ENCODE measurements at regions not wholly inside any gene's neighbourhood (a gene's known extent, or its start where the extent isn't known, plus 50 kb on each side); places are given as distances from the start of the nearest gene placed in this dataset.
A peak's percentile ranks its signal among the peaks of the same experiment; 100 is the strongest.

DNA sequence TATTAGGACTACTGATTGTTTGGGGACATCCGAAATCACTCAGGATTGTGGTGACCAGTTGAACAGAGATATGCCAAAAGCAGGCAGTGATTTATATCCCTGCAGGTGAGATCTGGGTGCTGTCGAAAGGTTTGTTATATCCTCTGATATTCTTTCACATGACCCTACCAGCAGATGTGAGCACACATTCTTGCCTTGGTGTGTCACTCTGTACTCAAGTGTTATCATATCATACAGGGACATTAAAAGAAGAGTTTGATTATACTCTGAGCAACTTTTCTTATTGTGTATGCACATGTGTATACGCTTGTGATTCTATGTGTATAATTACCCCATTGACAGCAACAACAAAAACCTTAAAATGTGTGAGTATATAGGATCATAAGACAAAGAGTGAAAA lies 381.2 kb upstream of the IGFBP7 start:
- DNase-seq (ENCODE audit: low read depth in 2 of 2), result no peak

DNA sequence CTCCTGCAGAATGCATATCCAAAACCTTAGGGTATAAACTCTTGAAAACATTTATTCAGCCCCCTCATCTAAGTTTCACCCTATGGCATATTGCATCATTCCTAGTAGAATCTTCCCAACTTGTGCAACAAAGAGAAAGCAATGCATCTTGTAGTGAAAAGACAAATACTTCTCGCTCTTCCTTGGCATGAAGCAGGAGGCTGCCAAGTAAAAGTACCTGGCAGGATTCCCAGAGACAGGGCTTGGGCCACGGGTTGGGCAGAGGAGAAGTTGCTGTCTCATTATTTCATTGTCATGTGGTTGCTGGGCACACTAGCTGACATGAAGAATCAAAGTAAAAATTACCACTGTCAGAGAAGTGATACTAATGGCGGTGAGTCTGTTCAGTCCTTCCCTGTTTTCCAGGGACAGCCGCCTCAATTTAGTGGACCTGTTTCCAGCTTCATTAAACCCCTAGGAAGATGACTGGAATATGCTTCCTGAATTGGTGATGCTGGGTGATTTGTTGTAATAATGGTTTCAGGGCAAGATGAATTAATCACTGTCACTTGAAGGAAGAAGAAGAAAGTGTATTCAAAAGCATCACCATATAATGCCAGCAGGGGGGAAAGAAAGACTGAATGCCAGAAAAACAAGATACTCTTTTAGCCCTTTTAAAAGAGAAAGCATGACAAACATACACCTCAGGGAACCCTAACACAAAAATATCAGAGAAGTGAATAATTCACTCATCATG lies 380.5 kb upstream of the IGFBP7 start:
- no peak for DNase-seq (ENCODE audit: low read depth in 2 of 2)

DNA sequence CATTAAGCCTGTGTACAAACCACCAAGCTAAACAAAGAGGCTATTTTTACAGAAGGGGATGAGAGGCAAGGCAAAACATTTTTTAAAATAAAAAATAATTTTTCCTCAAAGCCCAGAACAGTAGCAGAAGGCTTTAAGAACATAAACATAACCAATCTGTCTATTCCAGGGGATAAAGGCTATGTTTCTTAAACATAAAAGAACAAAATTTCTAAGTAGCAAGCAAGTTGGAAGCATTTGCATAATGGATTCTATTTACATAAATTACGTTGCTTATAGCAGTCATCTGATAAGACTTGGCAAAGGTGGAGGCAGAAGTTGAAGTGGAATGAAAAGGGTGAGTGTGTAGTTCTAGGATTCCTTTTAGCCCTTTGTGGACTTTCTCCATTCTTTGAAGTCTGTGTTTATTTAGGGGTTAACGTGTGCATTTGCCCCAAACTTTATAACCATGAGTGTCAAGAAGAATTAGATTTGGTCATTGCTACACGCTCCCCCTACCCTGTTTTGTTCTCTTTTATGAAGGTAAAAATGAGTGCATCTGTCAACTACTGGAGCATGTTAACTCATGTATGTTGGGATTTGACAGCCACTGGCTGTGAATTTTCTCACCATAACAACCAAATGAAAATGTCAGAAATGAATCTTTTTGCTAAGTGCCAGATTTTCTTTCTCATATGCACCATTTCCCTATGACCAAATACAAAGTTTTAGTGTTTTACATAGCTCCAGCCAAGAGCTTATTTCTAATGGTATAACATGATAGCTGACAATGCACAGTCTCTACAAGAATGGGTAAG lies 378.4 kb upstream of the IGFBP7 start:
- no peak for DNase-seq (ENCODE audit: low read depth in 2 of 2)

DNA sequence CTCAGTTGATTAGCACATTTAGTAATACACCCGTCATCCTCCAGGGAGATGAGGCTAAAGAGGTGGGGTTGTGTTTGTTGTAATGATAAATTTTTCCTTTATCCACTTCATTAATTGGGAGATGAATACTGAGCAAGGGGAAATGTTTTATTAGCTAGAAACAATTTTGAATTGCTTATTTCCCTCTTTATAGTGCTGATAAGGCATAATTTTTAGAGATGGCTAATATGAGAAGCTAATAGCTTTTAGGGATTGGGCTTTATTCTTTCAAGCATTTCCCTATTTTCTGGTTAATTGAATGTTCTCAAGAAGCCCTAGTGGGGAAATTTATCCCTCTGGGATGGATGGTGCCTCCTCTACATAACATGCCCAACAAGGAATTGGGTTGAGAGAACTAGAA lies 365.2 kb upstream of the IGFBP7 start:
- no peak for DNase-seq (ENCODE audit: low read depth in 2 of 2)

DNA sequence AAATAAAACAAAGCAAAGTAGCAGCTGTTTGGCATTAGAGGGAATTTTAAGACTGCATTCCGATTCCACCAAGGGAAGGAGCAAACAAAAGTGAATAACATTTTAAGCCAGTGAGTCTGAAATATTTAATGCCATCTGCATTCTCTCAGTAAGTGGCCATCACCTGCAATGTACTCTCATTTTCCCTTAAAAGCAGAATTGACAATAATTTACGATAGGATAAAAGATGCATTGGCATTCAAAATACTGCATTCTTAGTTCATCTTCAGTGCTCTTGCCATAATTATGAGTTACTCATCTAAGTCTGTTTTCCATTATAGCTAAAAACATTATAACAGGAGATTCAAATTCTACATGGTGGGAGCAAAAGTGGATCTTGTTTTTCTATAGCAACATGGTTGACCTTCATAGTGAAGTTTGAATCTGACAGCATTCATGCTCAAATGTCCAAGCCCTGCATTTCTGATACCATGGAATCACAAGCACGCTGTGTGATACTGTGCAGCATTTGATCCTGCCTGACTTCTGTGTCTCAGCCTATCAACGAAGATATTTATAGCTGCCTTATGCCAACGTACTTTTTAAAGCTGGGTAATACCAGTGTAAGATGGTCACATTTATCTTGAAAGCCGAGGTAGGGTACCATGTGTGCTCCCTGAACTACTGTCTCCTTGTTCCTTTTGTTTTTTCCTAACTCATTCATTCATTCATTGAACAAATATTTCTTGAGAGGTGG lies 355.3 kb upstream of the IGFBP7 start:
- DNase-seq (ENCODE audit: low read depth in 2 of 2), result no peak

DNA sequence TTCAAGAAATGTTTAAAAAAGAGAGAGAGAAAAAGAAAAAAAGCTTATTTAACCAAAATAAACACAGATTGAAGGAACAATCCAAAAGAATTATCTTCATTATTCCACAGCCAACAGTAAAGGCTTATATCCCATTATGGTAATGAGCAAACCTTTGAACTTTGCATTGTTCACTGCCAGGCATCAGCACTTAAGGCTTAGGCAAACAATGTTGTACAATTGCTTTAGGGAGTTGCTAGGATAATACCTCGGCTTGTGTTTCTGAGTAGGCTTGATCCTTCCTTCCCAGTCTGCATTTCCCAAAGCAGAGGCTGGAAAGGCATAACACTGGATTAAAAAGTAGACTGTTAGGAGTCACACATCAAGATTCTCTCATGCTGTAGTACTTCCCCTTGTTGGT lies 352.7 kb upstream of the IGFBP7 start:
- no peak for DNase-seq (ENCODE audit: low read depth in 2 of 2)

DNA sequence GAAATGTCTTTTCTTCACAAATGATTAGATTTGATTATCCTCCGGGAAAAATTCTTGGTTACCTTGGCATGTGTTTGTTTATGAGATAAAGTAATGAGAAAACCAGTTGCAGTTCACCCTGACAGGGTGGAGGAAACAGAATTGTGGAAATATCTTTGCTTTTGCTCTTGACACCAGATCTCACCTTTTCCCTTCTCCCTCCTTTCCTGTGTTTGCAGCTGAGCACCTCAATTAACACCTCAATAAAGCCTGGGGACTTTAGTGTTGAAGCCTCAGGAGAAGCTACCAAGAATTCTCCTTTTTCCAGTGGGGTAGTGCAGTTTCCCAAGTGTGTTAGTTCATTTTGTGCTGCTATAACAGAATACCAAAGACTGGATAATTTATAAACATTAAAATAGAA lies 350.8 kb upstream of the IGFBP7 start:
- DNase-seq (ENCODE audit: low read depth in 2 of 2), result no peak

DNA sequence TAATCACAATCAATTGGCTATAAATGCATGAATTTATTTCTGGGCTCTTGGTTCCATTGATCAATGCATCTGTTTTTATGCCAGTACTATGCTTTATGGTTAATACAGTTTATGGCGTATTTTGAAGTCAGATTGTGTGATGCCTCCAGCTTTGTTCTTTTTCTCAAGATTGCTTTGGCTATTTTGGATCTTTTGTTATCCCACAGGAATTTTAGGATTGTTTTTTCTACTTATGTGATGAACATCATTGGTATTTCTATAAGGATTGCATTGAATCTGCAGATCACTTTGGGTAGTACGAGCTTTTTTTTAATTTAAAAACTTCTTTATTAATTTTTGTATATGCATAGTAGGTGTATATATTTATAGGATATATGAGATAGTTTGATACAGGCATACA lies 338.7 kb upstream of the IGFBP7 start:
- DNase-seq (ENCODE audit: low read depth in 2 of 2), result no peak

DNA sequence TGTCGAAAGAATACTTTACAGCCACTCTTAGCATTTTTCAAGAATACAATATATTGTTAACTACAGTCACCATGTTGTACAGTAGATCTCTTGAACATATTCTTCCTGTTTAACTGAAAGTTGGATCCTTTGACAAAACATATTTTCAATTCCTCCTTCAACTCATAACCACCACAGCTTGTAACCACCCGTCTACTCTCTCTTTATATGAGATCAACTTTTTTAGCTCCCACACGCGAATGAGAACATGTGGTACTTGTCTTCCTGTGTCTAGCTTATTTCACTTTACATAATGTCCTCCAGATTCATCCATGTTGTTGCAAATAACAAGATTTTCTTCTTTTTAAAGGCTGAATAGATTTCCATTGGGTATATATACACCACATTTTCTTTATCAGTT lies 338.3 kb upstream of the IGFBP7 start:
- no peak for DNase-seq (ENCODE audit: low read depth in 2 of 2)

DNA sequence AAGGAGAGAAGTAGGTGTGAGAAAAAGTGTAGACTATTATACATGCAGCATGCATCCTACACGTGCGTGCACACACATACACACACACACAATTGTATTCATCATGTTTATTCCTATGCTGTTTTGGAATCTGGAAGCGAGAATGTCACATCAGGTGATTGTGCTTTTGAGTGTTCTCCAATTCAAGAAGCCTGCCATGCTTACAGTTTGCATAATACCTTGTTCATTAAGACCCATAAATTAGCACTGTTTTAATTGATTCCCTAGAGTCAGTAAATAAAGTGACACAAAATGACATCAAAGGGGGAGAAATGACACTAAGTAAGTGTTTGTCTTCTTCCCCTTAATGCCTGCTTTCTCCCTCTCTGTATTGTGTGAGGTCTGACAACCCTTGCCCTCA lies 336.1 kb upstream of the IGFBP7 start:
- DNase-seq (ENCODE audit: low read depth in 2 of 2), result no peak

DNA sequence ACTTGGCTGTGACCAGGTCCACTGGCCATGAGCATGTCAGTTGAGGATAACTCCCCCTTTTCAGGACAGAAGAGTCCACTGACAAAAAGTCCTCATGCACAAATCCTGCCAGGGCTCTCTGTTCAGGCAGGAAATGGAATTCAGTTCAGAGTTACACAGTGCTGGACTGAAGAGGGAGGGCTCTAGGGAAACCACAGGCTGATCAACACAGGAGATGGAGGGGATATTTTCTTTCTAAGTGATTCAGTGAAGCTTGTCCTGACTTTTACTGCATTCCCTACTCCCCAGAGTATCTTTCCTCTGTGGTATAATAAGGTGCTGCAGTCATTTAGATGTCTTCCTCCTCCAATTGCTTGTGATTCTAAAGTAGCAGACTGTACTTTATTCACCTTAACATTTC lies 335.5 kb upstream of the IGFBP7 start:
- DNase-seq (ENCODE audit: low read depth in 2 of 2), result no peak

DNA sequence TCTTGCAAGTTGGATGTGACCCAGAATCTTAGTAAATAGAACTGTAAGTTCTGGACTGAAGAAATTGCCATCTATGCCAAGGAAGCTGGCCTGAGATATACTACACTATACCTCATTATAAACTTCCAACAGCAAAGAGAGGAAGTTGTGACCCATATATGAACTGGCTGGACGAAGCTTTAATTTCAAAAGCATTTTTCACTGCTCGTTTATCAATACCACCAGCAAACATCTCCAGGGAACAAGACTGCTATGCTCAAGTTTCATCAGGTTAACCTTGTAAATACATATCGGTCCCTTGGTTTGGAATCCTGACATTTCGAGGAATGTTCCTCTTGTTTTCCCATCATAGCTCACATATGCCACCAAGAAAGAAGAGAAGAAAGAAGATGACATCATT lies 334.5 kb upstream of the IGFBP7 start:
- no peak for DNase-seq (ENCODE audit: low read depth in 2 of 2)

DNA sequence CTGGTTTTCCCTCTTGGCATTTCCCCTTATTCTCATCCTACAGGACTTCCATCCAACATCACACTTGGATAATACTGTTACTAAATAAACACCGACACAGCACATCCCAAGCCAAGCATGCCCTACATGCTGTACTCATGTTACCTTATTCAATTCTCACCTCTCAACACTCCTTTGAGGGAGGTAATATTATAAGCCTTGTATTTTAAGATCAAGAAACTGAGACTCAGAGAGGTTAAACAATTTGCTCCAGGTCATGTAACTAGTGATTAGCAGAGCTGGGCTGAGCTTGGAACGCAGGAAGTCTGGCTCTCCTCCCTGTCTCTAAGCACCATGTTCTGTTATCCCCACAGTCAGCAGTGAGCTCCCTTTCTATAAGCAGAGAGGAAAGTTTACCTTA lies 333.6 kb upstream of the IGFBP7 start:
- no peak for DNase-seq (ENCODE audit: low read depth in 2 of 2)

DNA sequence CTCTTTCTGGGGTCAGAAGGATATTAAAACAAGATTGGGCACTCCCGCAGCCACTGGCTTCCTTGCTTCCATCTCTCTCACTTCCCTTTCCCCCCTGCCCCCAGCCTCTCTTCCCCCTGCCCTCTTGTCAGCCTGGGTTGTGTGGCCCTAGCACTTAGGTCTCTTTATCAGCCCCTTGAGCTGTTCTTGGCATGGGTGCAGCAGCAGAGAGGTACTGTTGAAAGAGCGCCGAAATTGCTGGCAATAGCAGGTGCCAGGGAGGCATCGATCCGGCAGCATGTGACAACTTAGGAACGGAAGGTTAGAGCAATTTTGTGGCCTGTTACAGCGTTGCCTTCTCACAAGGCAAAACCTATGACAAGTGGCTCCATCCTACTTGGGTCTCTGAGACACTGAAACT lies 333.1 kb upstream of the IGFBP7 start:
- no peak for DNase-seq (ENCODE audit: low read depth in 2 of 2)

DNA sequence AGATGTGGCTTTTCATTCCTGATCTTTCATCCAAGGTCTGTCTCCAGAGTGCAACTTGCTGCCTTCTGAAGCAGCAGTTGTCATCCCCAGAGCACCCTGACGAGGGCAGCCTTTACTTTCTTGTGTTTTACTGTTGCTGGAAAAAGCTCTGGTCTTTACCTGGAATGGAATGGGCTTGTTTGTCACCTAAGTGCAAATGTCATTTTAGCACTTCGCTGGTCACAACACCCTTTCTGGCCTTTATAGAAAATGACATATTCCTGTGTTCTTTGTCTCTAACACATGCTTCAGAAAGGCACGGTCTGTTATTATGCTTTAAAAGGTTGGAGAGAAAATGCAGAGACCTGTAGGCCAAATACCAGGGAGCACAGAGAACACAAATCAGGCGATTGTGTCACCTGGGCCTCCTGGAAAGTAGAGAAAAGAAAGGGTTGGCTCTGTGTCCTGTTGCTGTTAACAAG lies 332.7 kb upstream of the IGFBP7 start:
- no peak for DNase-seq (ENCODE audit: low read depth in 2 of 2)

DNA sequence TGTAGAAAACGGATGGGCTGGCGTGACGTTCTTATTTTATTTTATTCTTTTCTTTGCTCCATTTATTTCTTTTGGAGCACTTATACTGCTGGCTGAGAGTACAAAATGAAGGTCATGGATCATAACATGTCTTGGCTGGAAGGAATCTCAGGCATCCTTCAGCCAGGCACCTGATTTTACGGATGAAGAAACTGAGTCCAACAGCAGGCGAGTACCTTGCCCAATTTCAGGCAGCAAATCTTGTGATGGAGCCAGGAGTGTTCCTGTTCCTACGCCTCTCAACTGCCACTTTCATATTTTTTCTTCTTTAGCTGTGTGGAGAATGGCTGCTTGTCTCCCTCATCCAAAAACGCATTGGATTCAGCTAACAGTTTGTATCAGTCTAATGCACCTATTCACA lies 332.1 kb upstream of the IGFBP7 start:
- no peak for DNase-seq (ENCODE audit: low read depth in 2 of 2)

DNA sequence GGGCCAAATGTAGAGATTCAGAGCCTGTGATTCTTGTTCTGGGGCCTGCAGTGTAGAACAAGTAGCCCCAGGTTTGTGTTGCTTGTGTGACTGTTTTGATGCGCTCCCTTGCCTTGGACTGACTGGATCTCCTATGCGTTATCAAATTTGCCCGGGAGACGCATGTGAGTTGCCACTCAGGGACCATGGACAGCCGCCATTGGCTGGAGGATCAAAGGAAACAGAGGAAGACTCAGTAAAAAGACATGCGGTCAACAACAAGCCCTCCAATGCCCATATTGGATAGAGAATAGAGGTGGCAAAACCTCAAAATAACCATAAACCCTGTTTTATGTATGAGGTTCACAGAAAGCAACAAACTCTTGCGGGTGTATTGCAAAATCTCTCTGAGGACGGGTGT lies 327.5 kb upstream of the IGFBP7 start:
- DNase-seq (ENCODE audit: low read depth in 2 of 2), result no peak

DNA sequence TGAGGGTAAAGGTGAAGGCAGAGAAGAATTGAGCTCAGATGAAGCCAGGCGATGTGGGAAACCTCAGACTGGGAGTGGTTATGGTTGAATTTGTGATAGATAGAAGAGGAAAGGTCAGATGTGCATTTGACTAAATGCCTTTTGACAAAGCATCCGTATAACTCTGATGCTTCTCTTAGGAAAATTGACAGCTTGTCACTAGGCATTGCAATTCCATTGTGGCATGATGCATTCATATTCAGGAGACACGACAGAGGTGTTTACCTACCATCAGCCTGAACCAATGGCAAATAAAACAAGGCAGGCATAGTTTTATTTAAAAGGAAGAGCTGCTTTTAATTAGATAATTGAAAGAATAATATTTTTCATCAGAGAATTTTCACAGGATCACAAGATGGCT lies 325.1 kb upstream of the IGFBP7 start:
- no peak for DNase-seq (ENCODE audit: low read depth in 2 of 2)

DNA sequence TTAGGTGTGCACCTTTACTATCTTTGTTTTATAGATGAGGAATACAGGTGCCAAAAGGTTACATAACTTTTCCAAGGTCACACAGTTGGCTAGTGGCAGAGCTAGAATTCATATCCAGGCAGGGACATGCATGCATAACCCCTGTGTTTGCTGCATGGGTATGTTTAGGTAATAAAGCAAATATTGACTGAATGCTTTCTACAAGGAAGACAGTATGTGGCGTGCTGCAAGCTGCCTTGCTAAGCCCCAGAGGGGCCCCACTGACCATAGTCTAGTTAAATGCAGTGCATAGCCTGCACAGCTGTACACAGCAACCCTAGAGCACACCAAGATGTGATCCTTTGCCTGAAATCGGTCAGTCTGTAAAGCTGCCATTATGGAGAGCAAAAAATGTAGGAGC lies 320.5 kb upstream of the IGFBP7 start:
- no peak for DNase-seq (ENCODE audit: low read depth in 2 of 2)

DNA sequence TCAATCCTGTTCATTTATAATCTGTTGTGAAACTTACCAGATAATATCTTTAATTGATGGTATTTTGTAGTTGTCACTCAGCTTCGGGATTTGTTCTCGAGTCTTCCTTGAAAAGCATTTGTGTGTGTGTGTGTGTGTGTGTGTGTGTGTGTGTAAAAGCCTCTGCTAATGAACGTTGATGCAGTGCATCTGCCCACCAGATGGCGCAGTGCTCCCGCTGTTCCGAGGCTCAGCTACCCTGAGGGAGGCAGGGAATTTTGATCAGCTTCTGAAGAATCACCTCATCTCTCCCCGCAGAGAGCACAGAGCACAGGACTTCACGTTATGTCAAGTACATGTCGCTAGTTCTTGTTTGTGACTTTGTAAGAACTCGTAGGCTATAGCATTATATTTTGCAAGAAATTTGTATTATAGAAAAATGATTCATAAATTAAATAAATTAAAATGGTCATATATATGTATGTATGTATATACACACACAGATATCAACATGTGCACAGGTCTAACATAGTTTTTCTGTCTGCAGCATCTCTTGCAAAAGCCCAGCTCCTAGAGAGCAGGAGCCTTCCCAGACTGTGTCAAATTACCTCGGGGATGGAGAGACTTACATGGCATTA lies 316.7 kb upstream of the IGFBP7 start:
- peak; percentile 16 to 20 for DNase-seq (ENCODE audit: low read depth in 2 of 2)

DNA sequence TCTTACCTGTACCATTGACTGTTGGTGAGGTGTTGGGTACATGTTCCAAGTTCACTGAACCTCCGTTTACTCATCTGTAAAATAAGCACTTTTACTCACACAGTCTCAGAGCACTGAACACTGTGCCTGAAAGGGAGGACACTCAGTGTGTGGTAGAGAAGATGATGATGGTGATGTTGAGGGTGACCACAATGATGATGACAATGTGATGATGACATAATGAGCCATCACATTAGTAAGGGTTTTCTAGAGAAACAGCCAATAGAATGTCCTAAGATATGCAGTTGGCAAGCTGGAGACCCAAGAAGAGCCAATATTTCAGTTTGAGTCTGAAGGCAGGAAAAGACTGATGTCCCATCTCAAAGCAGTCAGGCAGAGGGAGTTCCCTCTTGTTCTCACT lies 315.4 kb upstream of the IGFBP7 start:
- DNase-seq (ENCODE audit: low read depth in 2 of 2), result no peak

DNA sequence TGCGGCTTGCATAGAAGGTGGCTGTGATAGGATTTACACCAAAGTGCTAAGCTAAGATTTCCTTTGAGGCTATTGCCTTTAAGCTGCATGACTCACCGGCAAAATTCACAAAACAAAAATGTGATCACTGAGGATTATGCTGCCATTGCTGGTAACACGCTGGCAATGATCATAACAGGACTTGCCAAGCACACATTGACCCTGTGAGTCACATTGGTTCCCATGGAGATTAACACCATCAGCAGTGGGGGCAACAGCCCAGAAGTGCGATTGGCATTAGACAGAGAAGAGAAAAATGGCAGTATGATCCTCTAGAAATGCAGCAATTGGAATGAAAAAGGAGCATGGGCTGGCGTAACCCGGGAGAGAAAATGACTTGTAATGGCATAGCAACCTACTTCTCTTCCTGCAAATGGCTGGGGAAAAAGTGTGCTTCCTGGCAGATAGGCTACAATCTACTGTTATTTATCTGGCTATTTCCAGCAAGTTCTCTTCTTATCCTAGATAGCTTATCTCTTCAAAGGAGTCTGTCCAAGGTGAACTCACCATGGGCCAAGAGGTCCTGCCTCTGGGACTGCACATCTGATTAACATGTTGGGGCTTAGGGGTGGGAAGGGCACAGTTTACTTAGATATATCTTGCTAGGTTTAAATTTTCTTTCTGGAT lies 314.2 kb upstream of the IGFBP7 start:
- peak in 1 of 2 experiments; percentile 11 for DNase-seq (ENCODE audit: low read depth in 2 of 2)
